ENCODE measurements at regions not wholly inside any gene's neighbourhood (a gene's known extent, or its start where the extent isn't known, plus 50 kb on each side); places are given as distances from the start of the nearest gene placed in this dataset.

GRCh38 chr5:93909356-93909755 lies 168.0 kb upstream of the POU5F2 start:
- Histone ChIP-seq H3K4me1 (ENCODE audit: insufficient read depth, low read length) (no peaks in the 10 kb centered on the region), H3K4me3 (ENCODE audit: low read depth in 1 of 2, low read length in 2 of 2) (no peak overlapping the region), H4K20me1 (ENCODE audit: insufficient read depth, low read length) (no peaks in the 10 kb centered on the region), H2AFZ (ENCODE audit: low read depth, low read length) (no peak overlapping the region), H3K9me3 (ENCODE audit: insufficient read depth, low read length, severe bottlenecking) (no peaks in the 10 kb centered on the region), H3K27ac (ENCODE audit: low read length) (no peak overlapping the region), H3K79me2 (ENCODE audit: insufficient read depth, low read length) (no peaks in the 10 kb centered on the region), H3K36me3 (ENCODE audit: insufficient read depth, low read length) (no peaks in the 10 kb centered on the region), H3K27me3 (ENCODE audit: insufficient read depth, low read length, poor library complexity) (no peaks in the 10 kb centered on the region), H3K4me2 (ENCODE audit: insufficient read depth, low read length) (no peak overlapping the region), H3K9ac (ENCODE audit: low read depth, low read length) (no peak overlapping the region)
- DNase-seq, result no peak
- ATAC-seq (ENCODE audit: insufficient read depth, low read depth), result no peak
- peak; percentile 29 for TF ChIP-seq CTCF (IDR thresholded peaks at IDR 0.05; ENCODE audit: borderline replicate concordance, extremely low read depth, low read length, poor library complexity, severe bottlenecking)
- TF ChIP-seq EZH2 (IDR thresholded peaks at IDR 0.05; ENCODE audit: borderline replicate concordance, low read depth, low read length, severe bottlenecking), result no peak

DNA sequence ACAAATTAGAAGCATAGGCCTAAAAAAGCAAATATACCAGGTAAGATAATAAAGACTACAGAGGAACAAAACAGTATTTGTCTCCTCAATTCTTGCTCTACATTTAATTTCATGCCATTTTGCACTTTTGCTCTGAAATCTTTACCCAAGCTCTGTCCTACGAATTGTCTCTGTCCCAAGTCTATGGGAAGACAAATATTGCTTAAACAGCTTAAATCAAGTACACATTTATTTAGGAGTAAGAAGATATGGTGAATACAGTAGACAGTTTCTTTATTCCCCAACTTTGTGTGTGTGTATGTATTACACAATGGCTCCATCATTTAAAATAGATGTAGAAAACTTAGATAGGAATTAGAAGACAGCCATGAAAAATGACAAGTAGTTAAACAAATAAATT lies 163.5 kb upstream of the POU5F2 start:
- no peaks in the 10 kb centered on the region for H3K4me1 ChIP-seq (ENCODE audit: insufficient read depth, low read length)
- no peaks in the 10 kb centered on the region for H3K36me3 ChIP-seq (ENCODE audit: insufficient read depth, low read length)
- no peaks in the 10 kb centered on the region for H3K79me2 ChIP-seq (ENCODE audit: insufficient read depth, low read length)
- H3K4me2 ChIP-seq (ENCODE audit: insufficient read depth, low read length), result no peak overlapping the region
- H3K27me3 ChIP-seq (ENCODE audit: insufficient read depth, low read length, poor library complexity), result no peaks in the 10 kb centered on the region
- no peak for DNase-seq
- TF ChIP-seq CTCF (IDR thresholded peaks at IDR 0.05; ENCODE audit: borderline replicate concordance, extremely low read depth, low read length, poor library complexity, severe bottlenecking) (no peak), EZH2 (IDR thresholded peaks at IDR 0.05; ENCODE audit: borderline replicate concordance, low read depth, low read length, severe bottlenecking) (no peak)
- no peak overlapping the region for H3K27ac ChIP-seq (ENCODE audit: low read length)
- H2AFZ ChIP-seq (ENCODE audit: low read depth, low read length), result no peak overlapping the region
- no peaks in the 10 kb centered on the region for H3K9me3 ChIP-seq (ENCODE audit: insufficient read depth, low read length, severe bottlenecking)
- no peak overlapping the region for H3K9ac ChIP-seq (ENCODE audit: low read depth, low read length)
- no peak for ATAC-seq (ENCODE audit: insufficient read depth, low read depth)
- no peaks in the 10 kb centered on the region for H4K20me1 ChIP-seq (ENCODE audit: insufficient read depth, low read length)
- H3K4me3 ChIP-seq (ENCODE audit: low read depth in 1 of 2, low read length in 2 of 2), result no peak overlapping the region

DNA sequence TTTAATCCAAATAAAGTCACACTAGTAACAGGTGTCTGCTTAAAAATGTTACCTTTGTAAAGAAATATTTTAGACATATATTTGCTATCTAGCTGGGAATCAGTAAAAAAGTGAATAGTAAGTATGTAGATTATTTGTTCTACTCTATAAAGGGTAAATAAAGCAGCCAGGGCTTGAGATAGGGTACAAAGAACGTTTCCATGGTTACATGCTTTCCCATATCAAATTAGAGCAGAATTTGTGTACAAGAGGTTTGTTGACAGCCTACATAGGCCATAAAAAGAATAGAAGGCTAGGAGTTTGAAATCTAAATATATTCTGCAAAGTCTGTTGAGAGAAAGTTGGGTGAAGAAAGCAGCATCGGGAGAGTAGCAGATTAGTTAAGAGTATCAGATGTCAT lies 160.9 kb upstream of the POU5F2 start:
- H3K9ac ChIP-seq (ENCODE audit: low read depth, low read length), result no peak overlapping the region
- H3K4me3 ChIP-seq (ENCODE audit: low read depth in 1 of 2, low read length in 2 of 2), result no peak overlapping the region
- DNase-seq, result no peak
- H3K36me3 ChIP-seq (ENCODE audit: insufficient read depth, low read length), result no peaks in the 10 kb centered on the region
- no peaks in the 10 kb centered on the region for H3K9me3 ChIP-seq (ENCODE audit: insufficient read depth, low read length, severe bottlenecking)
- H3K27me3 ChIP-seq (ENCODE audit: insufficient read depth, low read length, poor library complexity), result no peaks in the 10 kb centered on the region
- H2AFZ ChIP-seq (ENCODE audit: low read depth, low read length), result no peak overlapping the region
- no peaks in the 10 kb centered on the region for H3K79me2 ChIP-seq (ENCODE audit: insufficient read depth, low read length)
- no peaks in the 10 kb centered on the region for H4K20me1 ChIP-seq (ENCODE audit: insufficient read depth, low read length)
- H3K27ac ChIP-seq (ENCODE audit: low read length), result no peak overlapping the region
- H3K4me1 ChIP-seq (ENCODE audit: insufficient read depth, low read length), result no peaks in the 10 kb centered on the region
- TF ChIP-seq CTCF (IDR thresholded peaks at IDR 0.05; ENCODE audit: borderline replicate concordance, extremely low read depth, low read length, poor library complexity, severe bottlenecking), result no peak
- no peak for TF ChIP-seq EZH2 (IDR thresholded peaks at IDR 0.05; ENCODE audit: borderline replicate concordance, low read depth, low read length, severe bottlenecking)
- no peak overlapping the region for H3K4me2 ChIP-seq (ENCODE audit: insufficient read depth, low read length)
- ATAC-seq (ENCODE audit: insufficient read depth, low read depth), result no peak
